GM18867 (cell line): ENCODE measurements at regions not wholly inside any gene's neighbourhood (a gene's known extent, or its start where the extent isn't known, plus 50 kb on each side); places are given as distances from the start of the nearest gene placed in this dataset.
A peak's percentile ranks its signal among the peaks of the same experiment; 100 is the strongest.
"Not testable (repeated sequence)": the region's sequence is repeated elsewhere in the genome, so short reads cannot be mapped to it uniquely, and the experiment has no call there.

Source experiments
- ATAC-seq: cut with Tn5 transposase; IDR thresholded peaks from one replicate; pipeline ENCODE4 v1.9.1; 2021; ENCODE audit warnings: mild to moderate bottlenecking, moderate library complexity; ENCODE audit not compliant: unreplicated experiment

DNA sequence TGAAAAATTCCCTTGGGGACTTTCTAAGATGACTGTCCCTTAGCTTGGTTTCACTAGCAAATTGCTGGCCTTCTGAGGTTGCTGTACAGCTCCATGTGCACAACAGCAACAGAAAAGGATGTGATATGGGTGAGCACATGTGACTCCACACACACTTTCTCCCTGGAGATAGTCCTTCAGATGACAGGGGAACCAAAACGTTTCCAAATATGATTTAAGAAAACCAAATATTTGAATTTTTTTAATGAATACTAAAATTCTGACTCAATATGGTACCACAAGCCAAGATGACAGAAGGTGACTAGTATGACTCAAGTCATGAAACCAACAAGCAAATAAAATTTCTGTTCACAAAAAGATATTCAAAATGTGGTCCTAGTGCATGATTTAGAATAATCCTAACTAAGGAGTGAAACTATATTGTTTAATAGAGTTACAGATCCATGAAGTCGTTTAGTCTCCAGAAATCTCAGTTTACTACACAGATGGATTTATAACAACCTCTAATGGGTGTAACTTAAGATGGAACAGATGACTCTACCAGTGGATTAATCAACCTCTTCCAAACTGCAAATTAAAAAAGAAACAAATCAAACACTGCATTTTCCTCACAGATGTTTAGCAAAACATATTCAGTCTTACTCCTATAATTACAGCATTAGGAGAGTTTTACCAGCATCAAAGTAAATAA is 144.8 kb upstream of the PIK3R1 start:
- peak; percentile 93 for ATAC-seq

DNA sequence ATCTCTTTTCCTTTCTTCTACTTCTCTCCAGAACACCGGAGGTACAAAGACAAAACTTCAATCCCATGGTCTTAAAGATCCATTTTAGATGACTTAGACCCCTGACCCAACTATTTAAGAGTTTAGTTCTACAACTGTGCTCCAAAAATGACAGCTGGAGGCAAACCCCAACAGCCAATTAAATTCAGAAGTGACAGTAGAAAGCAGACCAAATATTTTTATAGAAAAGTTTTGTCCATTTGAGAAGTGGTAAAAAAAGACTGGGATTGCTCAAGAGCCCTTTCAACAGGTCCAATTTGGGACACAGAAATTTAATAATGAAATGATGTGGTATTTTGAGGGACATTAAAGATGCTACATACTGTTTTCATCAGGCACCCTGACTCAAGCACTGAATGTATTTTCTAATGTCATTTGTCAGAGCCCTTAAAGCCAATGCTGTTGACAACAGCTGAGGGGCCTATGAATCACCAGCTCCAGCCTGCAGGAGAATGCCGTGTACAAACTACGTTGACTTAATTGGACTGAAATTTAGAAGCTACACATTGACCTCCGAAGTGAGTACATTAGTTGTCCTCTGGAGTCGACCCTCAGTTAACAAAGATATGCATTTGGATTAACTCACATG is 147.5 kb upstream of the PIK3R1 start:
- ATAC-seq = no peak

DNA sequence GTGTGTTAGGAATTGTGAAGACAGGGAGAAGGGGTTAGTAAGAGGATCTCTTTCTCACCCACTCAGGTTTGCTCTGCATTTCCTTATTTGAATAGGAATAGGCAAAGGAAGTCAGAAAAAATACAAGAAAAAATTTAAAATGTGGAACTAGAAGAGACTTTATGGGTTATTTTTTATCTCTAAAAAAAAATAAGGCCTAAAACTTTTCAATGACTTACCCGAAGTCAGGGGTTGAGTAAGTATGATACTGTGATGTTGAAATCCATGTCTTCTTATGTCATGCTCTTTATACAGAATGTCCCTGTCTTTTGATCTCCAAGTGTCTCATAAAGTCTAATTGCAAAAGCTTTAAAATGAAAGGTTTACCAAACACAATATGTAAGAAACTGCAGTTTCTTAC is 148.3 kb upstream of the PIK3R1 start:
- ATAC-seq = no peak

DNA sequence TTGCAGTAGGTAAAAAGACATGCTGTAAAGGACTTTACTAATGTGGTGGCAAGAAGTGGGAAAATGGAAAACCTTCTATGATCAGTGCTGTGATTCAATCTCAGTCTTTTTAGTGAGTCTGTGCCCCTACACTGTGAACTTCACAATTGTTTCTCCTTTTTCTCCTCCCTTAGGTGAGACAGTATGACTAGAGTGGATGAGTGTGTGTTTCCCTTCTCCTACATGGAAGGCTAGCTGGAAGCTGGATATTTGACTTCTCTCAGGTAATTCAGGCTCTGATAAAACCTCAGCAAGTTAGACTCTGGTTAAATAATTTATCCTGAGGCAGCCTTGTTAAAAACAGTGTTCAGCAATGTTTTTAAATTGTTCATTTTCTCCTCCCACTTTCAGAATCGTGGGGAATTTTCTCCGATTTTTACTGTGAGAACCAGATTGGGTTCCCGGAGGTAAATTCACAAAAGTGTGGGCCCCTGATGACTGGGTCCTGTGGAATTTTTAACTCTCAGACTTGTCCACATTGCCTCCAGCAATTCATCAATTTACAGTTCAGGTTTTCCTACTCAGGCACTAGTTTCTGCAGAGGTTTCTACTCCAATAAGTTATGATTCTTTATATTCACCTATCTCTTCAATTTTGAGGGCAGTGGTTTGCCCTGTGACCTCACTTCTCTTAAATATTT is 149.1 kb upstream of the PIK3R1 start:
- no peak for ATAC-seq

DNA sequence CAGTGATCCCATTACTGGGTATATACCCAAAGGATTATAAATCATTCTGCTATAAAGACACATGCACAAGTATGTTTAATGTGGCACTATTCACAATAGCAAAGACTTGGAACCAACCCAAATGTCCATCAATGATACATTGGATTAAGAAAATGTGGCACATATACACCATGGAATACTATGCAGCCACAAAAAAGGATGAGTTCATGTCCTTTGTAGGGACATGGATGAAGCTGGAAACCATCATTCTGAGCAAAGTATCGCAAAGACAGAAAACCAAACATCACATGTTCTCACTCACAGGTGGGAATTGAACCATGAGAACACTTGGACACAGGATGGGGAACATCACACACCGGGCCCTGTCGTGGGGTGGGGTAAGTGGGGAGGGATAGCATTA is 150.2 kb upstream of the PIK3R1 start:
- not testable (repeated sequence) for ATAC-seq

DNA sequence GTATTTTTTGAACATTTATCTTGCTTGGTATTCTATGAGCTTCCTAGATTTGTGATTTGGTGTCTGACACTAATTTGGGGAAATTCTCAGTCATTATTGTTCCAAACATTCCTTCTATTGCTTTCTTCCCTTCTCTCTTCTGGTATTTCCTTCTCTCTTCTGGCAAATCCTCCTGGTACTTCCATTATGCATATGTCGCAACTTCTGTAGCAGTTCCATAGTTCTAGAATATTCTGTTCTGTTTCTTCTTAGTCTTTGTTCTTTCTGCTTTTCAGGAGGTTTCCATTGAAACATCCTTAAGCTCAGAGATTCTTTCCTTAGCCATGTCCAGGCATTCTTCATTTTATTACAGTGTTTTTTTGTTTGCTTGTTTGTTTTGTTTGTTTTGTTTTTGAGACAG is 155.2 kb upstream of the PIK3R1 start:
- ATAC-seq = no peak

DNA sequence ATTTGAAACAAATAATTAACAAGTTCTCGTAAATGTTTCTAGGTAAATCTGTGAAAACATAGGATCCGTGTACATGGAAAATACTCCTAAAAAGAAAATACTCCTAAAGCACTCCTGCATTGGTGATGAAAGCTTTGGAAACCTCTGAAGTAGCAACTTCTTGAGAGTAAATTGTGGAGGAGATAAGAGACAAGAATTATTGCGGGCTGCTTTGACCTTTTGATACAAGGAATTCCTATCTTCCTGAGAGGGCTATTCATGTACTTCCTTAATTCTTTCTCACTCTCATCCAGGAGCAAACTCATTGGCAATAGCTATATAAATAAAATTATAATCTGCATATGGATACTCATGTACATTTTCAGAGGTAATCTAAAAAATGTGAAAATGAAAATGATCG is 158.4 kb upstream of the PIK3R1 start:
- no peak for ATAC-seq

DNA sequence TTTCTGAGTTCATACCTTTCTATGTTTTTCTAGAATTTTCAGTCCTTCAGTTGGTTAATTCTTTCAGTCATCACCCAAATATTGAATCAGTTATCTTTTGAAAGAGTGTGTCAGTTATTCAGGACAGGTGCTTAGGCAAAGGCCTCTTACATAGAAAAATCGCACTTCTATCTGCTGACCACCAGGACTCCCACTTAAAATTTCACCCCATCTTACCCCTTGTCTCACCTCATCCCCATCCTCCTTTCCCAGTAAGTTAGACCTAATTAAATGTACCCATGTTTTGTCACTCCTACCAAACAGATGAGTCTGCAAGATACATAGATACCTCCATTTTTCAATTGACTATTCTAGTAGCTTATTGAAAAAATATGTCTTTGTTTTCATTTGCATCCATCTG is 159.9 kb upstream of the PIK3R1 start:
- ATAC-seq = no peak

DNA sequence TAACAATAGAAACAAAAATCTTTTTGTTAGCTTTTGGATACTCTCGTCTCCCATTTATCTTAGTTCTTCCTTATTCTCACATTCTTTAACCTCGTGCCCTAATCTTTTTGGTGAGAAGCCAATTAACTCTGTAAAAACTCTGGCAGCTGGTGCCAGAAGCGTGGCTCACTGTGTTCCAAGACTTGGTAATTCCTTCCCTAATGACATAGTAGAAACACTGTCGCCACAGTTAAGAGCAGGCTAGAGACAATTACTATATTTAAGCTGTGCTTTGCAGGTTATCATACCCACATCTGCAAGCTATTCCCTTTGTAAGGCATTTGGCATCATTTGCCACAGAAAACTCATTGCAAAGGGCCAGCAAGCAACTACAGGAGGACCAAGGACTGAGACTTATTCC is 160.9 kb upstream of the PIK3R1 start:
- ATAC-seq = no peak

DNA sequence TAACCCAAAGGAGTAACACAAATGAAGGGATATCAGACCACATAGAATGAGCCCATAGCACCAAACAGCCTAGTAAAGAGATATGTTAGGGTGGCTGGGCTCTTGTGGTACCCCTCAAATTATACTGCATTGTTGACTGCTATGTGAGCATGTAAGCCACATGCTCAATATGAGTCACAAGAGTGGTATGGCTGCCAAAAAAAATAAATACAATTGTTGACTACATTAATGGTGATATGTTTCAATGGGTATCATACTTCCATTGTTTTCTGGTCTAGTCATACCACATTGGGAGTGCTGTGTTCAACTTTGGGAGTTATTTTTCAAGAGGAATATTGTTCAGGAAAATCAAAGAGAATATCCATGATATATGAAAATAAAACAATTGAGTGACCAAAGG is 162.4 kb upstream of the PIK3R1 start:
- ATAC-seq = no peak

DNA sequence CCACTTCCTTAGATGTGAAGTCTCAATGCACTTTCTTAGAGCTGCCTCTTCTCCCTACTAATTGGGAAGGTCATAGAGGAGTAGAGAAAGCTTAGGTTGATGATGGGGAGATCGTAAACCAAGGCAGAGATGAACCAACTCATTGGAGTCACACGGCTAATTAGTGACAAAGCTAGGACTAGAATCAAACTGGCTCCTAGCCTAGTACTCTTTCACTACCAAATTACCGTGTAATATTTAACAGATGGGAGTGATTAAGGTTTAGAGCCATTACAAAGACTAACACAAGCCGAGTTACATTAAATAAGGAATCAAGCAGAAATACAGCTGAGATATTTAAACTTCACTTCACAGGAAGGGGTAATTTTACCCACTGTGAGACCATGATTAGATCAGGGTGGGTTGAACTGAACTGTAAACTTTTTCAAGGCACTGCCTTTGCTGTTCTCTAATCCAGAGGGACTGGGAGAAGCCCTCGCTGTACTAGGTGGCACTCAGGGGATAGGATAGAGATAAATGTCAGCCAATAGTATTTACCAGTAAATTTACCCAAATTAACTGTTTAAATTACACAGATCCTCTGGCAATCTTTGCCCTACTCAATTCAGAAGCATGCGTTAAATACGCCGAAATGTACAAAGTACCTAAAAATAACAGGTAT is 166.4 kb upstream of the PIK3R1 start:
- no peak for ATAC-seq

DNA sequence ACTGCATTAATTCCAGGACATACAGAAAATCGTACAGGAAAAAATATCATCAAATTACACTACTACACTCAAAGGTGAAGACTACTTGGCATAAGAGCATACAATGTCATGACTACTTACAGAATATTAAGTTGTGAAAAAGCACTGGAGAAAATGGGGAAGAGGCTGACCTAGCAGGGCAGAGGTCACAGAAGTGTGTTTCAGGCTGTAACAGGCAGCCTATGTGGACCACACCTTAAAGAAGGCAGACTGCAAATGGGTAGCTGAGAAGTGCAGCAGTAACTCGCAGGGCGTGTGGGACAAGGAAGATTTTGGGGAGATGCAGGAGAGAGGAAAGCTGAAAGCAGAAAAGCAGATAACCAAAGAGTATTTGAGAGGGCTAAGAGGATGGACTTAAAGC is 167.0 kb upstream of the PIK3R1 start:
- ATAC-seq = no peak

DNA sequence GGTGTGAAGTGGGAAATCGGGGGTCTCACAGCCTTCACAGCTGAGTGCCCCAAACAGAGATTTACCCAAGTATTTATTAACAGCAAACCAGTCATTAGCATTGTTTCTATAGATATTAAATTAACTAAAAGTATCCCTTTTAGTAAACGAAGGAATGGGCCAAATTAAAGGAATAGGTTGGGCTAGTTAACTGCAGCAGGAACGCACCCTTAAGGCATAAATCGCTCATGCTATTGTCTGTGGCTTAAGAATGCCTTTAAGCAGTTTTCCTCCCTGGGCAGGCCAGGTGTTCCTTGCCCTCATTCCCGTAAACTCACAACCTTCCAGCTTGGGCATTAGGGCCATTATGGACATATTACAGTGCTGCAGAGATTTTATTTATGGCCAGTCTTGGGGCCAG is 167.5 kb upstream of the PIK3R1 start:
- not testable (repeated sequence) for ATAC-seq

DNA sequence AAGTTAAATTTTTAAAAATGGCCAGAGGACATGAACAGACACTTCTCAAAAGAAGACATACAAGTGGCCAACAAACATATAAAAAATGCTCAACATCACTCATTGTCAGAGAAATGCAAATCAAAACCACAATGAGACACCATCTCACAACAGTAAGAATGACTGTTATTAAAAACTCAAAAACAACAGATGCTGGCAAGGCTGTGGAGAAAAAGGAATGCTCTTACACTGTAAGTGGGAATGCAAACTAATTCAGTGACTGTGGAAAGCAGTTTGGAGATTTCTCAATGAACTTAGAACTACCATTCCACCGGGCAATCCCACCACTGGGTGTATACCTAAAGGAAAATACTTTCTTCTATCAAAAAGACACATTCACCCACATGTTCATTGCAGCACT is 168.5 kb upstream of the PIK3R1 start:
- no peak for ATAC-seq

DNA sequence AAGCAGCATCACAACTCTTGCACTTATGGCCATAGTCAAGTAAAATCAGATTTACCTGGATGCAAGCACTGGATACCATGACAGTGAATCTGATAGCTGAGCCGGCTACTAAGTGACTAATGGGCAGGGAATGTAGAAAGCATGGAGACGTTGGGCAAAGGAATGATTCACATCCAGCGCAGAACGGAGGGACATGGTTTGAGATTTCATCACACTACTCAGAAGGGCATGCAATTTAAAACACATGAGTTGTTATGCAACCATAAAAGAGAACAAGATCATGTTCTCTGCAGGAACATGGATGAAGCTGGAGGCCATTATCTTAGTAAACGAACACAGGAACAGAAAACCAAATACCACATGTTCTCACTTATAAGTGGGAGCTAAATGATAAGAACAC is 169.1 kb upstream of the PIK3R1 start:
- ATAC-seq = no peak

DNA sequence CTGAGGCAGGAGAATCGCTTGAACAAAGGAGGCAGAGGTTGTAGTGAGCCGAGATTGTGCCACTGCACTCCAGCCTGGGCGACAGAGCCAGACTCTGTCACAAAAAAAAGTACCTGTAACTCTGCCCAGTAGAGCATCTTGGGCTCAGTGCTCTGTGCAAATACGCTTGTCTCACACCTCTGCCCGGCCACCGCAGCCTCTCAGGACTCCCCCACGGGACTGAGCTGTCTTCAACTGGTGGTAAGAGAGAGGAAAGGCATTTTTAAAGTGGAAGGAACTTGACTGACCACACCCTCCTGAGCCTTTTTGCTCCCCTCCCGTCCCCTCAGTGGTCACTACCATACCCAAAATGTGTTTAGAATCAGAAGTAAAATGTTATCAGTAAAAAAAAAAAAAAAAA is 174.3 kb upstream of the PIK3R1 start:
- peak; percentile 98 for ATAC-seq

DNA sequence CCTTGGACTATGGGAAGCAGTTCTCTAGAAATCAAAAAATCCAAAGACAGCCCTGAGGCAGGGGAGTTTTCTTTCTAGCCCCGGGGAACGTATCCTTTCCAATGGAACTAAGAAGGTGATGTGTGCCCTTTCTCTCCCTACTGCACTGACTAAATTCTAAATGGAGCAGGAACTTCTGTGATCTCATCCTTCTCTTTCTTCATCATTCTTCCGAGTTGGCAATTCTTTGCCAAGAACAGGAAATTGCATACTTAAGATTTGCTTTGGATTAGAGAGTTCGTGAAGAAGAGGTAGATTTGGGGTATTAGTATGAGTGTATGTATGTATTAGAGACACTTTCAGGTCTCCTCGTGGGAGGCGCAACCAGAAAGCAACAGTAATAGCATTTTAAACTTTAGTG is 178.0 kb upstream of the PIK3R1 start:
- ATAC-seq = no peak

DNA sequence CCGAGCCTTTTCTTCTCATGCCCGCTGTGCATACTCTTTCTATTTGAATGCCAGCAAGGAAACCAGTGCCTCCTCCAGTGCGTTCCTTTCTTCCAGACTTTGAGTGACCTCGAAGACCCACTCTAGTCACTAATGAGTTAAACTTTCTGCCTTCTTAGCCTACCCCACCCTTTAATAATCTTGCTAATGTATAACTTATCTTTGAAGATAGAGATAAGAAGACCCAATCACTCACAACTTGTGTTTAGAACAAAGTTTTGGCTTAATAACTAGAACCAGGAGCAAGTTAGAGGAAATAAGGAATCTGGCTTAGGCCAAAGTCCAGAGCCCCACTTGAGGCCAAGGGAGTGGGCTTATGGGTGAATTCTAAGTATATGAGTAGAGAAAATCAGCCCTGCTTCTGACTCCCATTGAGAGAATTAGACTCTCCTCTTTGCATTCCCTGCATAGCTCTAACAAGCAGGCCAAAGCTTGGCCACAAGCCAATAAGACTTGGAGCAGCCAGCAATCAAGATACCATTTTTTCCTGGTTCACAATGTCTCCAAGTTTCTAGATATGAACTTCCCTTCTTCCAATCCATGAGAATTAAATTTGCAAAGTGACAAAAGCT is 181.5 kb upstream of the PIK3R1 start:
- ATAC-seq = no peak

DNA sequence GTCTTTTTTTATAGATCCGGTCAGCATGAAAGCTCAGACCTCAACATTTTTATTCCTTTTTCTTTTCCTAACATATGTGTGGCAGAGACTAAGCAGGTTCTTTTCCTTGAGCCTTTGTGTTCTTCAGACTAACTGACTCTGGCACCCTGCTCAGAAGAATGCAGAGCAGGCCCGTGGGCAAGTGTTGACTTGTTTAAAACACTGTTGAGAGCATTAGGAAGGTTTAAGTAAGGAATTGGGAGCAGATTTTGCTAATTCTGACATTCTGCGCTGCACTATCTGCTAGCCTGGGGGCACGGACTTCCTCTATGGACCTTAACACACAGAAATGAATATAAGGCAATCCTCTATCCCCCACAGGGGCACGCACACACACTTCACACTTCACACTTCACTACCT is 182.5 kb upstream of the PIK3R1 start:
- no peak for ATAC-seq

DNA sequence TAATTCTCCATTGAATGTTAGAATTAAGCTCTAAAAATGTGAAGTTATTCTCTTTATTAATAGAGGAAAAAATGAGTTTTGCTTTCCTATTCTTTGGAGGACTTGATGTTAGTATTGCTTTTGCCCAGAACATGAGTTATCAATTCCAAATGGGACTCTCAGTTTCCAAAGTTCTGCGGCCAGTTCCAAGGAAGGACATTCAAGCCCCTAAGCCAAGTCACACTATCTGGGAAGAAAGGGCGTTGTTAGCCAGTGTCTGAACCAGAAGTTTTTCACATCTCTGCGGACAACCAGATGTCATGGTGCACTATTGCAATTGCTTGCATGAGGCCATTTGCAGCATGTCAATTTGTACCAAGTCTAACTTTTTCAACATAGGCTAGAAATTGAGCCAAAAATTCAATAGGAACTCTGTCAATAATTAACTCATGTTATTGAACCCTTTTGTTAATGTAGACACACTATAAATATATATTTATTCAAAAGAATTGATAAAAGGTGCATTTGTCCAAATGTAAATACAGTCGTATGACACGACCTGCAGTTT is 183.3 kb upstream of the PIK3R1 start:
- no peak for ATAC-seq

DNA sequence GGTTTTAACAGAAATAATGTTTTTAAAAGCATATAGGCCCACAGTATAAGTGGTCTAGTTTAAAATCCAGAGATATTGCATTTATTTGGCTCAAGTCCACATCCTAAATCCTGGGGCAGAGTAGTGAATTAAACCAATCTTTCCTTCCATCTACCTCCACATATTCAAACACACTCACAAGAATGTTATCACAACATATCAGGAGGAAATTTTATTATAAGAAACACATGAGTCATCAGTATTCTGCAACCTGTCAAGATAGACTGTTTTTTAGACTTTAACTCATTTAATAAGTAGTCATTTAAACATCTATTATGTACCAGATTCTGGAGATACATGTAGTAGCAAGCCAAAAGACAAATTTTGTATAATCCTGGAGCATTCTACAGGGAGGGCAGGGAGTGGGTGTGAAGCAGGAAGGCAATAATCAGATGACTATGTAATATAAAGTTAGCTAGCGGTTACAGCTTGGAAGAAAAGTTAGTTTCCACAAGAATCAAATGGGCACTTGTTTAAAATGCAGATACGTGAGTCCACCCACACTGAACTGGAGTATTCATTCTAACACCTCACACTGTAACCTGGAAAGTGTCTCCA is 187.3 kb upstream of the PIK3R1 start:
- no peak for ATAC-seq
